ENCODE measurements at regions not wholly inside any gene's neighbourhood (a gene's known extent, or its start where the extent isn't known, plus 50 kb on each side); places are given as distances from the start of the nearest gene placed in this dataset.

DNA sequence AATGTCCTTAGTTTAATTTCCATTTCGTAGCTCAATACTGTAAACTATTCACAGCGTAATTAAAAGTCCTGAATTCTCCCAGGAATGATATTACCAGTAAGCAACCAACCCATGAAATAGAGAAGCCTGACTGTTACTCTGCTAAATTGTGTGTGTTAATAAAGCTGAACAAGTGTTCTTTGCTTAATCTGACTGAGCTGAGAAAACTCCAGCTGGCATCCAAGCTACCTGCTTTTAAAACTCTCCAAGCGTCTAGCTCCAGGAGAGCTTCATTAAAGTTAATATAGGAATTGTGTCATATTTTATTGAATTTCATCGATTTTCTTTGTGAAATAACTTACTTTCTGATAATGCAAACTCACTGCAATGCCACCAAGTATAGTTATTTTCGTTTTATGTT, 524.4 kb downstream of the SLC16A7 start:
- Histone ChIP-seq H3K4me2 (ENCODE audit: low read length) (no peak overlapping the region), H3K4me3 (ENCODE audit: low read depth, low read length) (no peak overlapping the region), H3K79me2 (no peaks in the 10 kb centered on the region), H3K9ac (no peak overlapping the region), H3K27ac (no peak overlapping the region), H3K36me3 (ENCODE audit: control insufficient read depth, insufficient read depth, low read length) (no peaks in the 10 kb centered on the region), H3K27me3 (ENCODE audit: control insufficient read depth, insufficient read depth, low read length) (no peaks in the 10 kb centered on the region), H2AFZ (no peak overlapping the region), H3K9me3 (ENCODE audit: control insufficient read depth, low read length) (no peaks in the 10 kb centered on the region), H3K4me1 (no peaks in the 10 kb centered on the region)
- TF ChIP-seq, protein P1, sequence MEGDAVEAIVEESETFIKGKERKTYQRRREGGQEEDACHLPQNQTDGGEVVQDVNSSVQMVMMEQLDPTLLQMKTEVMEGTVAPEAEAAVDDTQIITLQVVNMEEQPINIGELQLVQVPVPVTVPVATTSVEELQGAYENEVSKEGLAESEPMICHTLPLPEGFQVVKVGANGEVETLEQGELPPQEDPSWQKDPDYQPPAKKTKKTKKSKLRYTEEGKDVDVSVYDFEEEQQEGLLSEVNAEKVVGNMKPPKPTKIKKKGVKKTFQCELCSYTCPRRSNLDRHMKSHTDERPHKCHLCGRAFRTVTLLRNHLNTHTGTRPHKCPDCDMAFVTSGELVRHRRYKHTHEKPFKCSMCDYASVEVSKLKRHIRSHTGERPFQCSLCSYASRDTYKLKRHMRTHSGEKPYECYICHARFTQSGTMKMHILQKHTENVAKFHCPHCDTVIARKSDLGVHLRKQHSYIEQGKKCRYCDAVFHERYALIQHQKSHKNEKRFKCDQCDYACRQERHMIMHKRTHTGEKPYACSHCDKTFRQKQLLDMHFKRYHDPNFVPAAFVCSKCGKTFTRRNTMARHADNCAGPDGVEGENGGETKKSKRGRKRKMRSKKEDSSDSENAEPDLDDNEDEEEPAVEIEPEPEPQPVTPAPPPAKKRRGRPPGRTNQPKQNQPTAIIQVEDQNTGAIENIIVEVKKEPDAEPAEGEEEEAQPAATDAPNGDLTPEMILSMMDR (IDR thresholded peaks at IDR 0.05), result no peak

DNA sequence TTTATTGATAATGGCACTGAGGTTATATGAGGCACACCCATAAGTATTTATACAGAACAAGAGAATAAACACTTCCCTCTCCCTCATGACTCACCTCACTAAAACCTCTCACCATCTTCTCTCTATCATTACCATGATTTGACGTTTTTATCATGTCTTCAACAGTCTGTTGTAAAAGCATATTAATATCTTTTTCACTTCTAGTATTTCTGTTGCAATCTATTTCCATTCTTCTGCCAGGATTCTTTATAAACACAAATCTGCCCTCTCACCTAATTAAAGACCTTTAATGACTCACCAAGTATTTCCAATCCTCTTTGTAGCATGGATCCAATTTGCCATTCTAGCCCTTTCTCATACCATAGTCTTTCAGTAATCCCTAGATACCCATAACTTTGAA, 527.7 kb downstream of the SLC16A7 start:
- Histone ChIP-seq H3K79me2 (no peaks in the 10 kb centered on the region), H3K9me3 (ENCODE audit: control insufficient read depth, low read length) (no peaks in the 10 kb centered on the region)

DNA sequence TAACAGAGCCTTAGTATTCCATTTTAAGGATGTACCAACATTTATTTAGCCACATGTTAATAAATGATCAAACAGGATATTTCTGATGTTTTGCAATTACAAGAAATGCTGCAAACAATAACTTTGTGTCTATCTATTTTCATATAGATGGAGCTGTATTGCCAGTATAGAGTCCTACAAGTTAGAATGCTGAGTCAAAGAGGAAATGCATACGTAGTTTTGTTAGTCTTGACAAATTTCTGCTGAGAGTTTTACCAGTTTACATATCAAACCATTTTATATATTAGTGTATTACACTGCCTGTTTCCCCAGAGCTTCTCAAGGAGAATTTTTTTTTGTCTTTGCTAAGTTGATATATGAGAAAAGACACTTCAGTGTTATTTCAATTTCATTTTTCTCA, 541.7 kb downstream of the SLC16A7 start:
- Histone ChIP-seq H3K4me2 (ENCODE audit: low read length) (no peak overlapping the region), H3K27ac (no peak overlapping the region), H3K4me1 (no peaks in the 10 kb centered on the region), H3K9ac (no peak overlapping the region), H3K9me3 (ENCODE audit: control insufficient read depth, low read length) (no peaks in the 10 kb centered on the region), H3K27me3 (ENCODE audit: control insufficient read depth, insufficient read depth, low read length) (no peaks in the 10 kb centered on the region), H3K79me2 (no peaks in the 10 kb centered on the region), H3K36me3 (ENCODE audit: control insufficient read depth, insufficient read depth, low read length) (no peaks in the 10 kb centered on the region), H3K4me3 (ENCODE audit: low read depth, low read length) (no peak overlapping the region), H2AFZ (no peak overlapping the region)
- TF ChIP-seq, protein P1 (IDR thresholded peaks at IDR 0.05), result no peak

More for the DNA sequence above, 527.7 kb downstream of the SLC16A7 start:
- H2AFZ ChIP-seq, result no peak overlapping the region
- H3K27ac ChIP-seq, result no peak overlapping the region
- TF ChIP-seq, protein P1 (IDR thresholded peaks at IDR 0.05), result no peak
- H3K4me3 ChIP-seq (ENCODE audit: low read depth, low read length), result no peak overlapping the region
- H3K36me3 ChIP-seq (ENCODE audit: control insufficient read depth, insufficient read depth, low read length), result no peaks in the 10 kb centered on the region
- no peak overlapping the region for H3K4me2 ChIP-seq (ENCODE audit: low read length)
- no peak overlapping the region for H3K9ac ChIP-seq
- no peaks in the 10 kb centered on the region for H3K4me1 ChIP-seq
- no peaks in the 10 kb centered on the region for H3K27me3 ChIP-seq (ENCODE audit: control insufficient read depth, insufficient read depth, low read length)

DNA sequence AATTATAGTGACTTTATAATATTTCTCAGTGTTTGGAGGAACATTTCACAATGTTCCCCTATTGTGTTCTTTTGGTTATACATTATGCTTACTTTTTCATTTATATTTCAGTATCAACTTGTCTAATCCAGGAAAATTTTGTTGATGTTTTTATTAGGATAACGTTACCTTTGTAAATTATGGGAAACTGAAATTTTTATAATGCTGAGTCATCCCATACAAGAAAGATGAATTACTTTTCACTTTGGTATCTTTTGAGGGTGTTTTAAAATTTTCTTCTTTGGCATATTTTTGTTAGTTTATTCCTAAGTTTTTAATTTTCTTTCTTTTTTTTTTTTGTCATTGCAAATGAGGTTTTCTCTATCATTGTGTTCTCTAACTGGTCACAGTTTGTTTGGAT, 542.7 kb downstream of the SLC16A7 start:
- TF ChIP-seq, protein P1 (IDR thresholded peaks at IDR 0.05), result no peak
- no peak overlapping the region for H3K4me2 ChIP-seq (ENCODE audit: low read length)
- no peak overlapping the region for H2AFZ ChIP-seq
- H3K79me2 ChIP-seq, result no peaks in the 10 kb centered on the region
- no peak overlapping the region for H3K4me3 ChIP-seq (ENCODE audit: low read depth, low read length)
- H3K9ac ChIP-seq, result no peak overlapping the region
- H3K4me1 ChIP-seq, result no peaks in the 10 kb centered on the region
- no peaks in the 10 kb centered on the region for H3K36me3 ChIP-seq (ENCODE audit: control insufficient read depth, insufficient read depth, low read length)
- H3K27me3 ChIP-seq (ENCODE audit: control insufficient read depth, insufficient read depth, low read length), result no peaks in the 10 kb centered on the region
- no peaks in the 10 kb centered on the region for H3K9me3 ChIP-seq (ENCODE audit: control insufficient read depth, low read length)
- H3K27ac ChIP-seq, result no peak overlapping the region

DNA sequence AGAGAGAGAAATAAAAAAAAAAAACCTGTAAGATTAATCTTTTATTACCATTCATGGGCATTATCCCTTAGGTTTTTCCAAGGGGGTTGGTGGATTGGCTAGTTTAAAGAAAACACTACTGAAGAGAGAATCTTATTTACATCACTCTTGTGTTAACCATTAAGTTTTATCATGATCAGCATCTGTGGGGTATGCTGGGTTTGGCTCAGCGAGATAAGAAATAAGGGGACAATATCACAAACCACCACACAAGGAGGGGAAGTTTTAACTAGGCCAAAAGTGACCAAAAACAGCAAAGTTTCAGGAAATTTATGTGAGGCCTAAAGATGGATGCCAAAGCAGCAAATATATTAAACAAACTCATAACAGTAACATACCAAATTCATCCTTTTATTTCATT, 548.6 kb downstream of the SLC16A7 start:
- Histone ChIP-seq H3K4me1 (no peaks in the 10 kb centered on the region), H3K27me3 (ENCODE audit: control insufficient read depth, insufficient read depth, low read length) (no peaks in the 10 kb centered on the region), H3K4me2 (ENCODE audit: low read length) (no peak overlapping the region), H3K79me2 (no peaks in the 10 kb centered on the region), H3K4me3 (ENCODE audit: low read depth, low read length) (no peak overlapping the region), H2AFZ (no peak overlapping the region), H3K27ac (no peak overlapping the region), H3K36me3 (ENCODE audit: control insufficient read depth, insufficient read depth, low read length) (no peaks in the 10 kb centered on the region), H3K9me3 (ENCODE audit: control insufficient read depth, low read length) (no peaks in the 10 kb centered on the region), H3K9ac (no peak overlapping the region)
- TF ChIP-seq, protein P1 (IDR thresholded peaks at IDR 0.05), result no peak
